ENCODE measurements at regions not wholly inside any gene's neighbourhood (a gene's known extent, or its start where the extent isn't known, plus 50 kb on each side); places are given as distances from the start of the nearest gene placed in this dataset.

- no peak for TF ChIP-seq CTCF (IDR thresholded peaks at IDR 0.05; ENCODE audit: insufficient read depth, low read length, poor library complexity, severe bottlenecking)
- no peak for TF ChIP-seq EZH2phosphoT487 (conservative IDR thresholded peaks at IDR 0.05; ENCODE audit: low read length)
Measured at GRCh38 chr4:187415231-187415630, 580.3 kb upstream of the ZFP42 start.

All from SU-DHL-6 (cell line).